GM10248 (cell line): ENCODE measurements at regions not wholly inside any gene's neighbourhood (a gene's known extent, or its start where the extent isn't known, plus 50 kb on each side); places are given as distances from the start of the nearest gene placed in this dataset.
A peak's percentile ranks its signal among the peaks of the same experiment; 100 is the strongest.

Source experiments
- CTCF ChIA-PET: fragments of 300-600 bp; sonication (Branson Sonifier 250); formaldehyde crosslinking; extraction: SDS; loops from one replicate; lab custom pipeline; 2021; ENCODE audit warnings: antibody characterized with exemption; lab: Yijun Ruan, JAX
- POLR2A ChIA-PET: fragments of 350-650 bp; sonication (Branson Sonifier 250); formaldehyde crosslinking; extraction: SDS; loops from one replicate; lab custom pipeline; 2020; ENCODE audit warnings: antibody characterized with exemption; lab: Yijun Ruan, JAX
- DNase-seq: peaks from one replicate; pipeline ENCODE4 v3.0.0; 2012; ENCODE audit errors: extremely low spot score
- TF ChIP-seq, protein P1 (sequence below): IDR thresholded peaks from 2 replicates; pipeline ENCODE4 v1.5.1; 2012; ENCODE audit warnings: mild to moderate bottlenecking, low read depth; ENCODE audit errors: extremely low read depth, missing control alignments, control extremely low read depth

DNA sequence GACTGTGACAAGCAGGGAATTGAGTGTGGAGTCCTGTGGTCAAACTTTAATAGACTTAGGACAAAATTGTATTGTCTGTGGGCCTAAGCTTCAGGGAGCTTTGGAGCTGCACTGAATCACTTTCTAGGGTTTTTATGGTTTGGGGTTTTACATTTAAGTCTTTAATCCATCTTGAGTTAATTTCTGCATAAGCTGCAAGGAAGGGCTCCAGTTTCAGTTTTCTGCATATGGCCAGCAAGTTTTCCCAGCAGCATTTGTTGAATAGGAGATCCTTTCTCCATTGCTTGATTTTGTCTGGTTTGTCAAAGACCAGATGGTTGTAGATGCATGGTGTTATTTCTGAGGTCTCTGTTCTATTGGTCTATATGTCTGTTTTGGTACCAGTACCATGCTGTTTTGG, 113.4 kb upstream of the NXT1 start:
- no peak for DNase-seq
- CTCF ChIA-PET, result interaction anchor here (0.8 to 5.3 kb wide), 2 partner anchors 186 to 544 kb away, joined by 3 to 56 read pairs; no protein-coding TSS in a partner anchor
- POLR2A ChIA-PET, result no interaction called here
- TF ChIP-seq, protein P1, sequence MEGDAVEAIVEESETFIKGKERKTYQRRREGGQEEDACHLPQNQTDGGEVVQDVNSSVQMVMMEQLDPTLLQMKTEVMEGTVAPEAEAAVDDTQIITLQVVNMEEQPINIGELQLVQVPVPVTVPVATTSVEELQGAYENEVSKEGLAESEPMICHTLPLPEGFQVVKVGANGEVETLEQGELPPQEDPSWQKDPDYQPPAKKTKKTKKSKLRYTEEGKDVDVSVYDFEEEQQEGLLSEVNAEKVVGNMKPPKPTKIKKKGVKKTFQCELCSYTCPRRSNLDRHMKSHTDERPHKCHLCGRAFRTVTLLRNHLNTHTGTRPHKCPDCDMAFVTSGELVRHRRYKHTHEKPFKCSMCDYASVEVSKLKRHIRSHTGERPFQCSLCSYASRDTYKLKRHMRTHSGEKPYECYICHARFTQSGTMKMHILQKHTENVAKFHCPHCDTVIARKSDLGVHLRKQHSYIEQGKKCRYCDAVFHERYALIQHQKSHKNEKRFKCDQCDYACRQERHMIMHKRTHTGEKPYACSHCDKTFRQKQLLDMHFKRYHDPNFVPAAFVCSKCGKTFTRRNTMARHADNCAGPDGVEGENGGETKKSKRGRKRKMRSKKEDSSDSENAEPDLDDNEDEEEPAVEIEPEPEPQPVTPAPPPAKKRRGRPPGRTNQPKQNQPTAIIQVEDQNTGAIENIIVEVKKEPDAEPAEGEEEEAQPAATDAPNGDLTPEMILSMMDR, result no peak

DNA sequence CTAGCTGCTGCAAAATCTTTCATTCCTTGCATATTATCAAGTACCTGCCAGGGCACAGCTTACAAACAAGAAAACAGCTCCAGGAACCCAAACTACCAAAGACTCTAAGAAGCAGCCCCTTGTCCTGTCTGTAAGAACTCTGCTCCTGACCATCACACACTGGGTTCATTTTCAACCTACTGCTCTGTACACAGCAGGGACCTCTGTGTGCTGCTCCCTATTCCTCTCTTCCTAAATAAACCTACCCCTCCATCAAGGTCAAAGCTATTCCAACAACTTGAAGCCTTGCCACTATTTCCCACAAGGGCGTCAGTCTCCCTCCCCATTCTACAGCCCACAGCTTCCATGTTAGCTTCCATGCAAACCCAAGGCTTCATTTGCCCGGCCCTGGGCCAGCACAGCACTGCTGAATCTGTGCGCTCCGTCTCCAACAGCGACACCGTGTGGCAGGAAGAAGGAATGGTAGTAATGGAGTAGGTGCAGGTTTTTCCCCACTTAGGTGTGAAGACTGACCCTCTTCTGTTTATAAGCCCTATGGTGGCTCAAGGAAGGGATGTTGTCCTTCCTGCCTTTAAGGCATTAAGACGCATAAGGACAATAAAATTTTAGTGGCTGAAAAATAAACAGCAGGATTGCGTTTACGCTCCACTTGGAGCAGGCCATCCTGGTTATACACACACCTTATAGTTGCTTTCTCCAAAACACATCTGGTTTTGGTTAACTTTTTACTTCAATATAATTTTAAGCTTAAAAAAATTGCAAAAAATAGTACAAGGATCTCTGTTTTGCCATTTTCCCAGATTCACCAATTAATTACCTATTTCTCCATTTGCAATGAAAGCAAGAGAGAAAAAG, 115.2 kb upstream of the NXT1 start:
- TF ChIP-seq, protein P1, result peak; percentile 57
- peak; percentile 45 for DNase-seq
- ChIA-PET POLR2A (no interaction called here), CTCF (interaction anchor here (0.6 to 5.3 kb wide), 38 partner anchors 9 to 552 kb away, joined by 3 to 56 read pairs (median 4); partner anchors contain the start of genes CD93 and THBD)

DNA sequence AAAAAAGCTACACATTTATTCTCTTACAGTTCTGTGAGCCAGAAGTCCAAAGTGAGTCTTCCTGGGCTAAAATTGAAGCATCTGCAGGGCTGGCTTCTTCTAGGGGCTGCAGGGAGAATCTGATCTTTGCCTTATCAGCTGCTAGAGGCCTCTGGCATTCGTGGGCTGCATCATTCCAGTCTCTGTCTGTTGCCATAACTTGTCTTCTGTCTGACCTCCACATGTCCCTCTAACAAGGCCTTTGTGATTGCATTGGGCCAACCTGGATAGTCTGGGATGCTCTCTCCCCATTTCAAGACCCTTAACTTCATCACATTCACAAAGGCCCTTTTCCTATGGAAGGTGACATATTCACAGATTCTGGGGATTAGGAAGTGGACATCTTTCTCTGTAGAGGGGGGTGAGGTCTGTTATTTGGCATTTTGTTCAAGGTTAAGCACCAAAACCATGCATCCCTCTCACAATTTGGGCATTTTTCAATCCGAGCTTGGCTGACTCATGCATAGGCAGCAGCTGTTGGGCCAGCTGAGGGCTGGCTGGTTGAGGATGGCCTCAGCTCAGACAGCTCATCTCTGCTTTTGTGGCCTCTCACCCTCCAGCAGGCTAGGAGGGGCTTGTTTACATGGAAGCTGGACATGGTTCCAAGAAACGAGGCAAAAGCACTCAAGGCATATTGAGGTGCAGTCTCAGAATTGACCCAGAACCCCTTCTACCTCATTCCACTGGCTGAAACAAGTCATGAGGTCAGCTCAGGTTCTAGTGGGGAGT, 116.1 kb upstream of the NXT1 start:
- no peak for DNase-seq
- TF ChIP-seq, protein P1, result no peak
- POLR2A ChIA-PET, result no interaction called here
- CTCF ChIA-PET, result interaction anchor here (0.6 to 5.3 kb wide), 38 partner anchors 8 to 551 kb away, joined by 3 to 56 read pairs (median 4); partner anchors contain the start of genes CD93 and THBD

DNA sequence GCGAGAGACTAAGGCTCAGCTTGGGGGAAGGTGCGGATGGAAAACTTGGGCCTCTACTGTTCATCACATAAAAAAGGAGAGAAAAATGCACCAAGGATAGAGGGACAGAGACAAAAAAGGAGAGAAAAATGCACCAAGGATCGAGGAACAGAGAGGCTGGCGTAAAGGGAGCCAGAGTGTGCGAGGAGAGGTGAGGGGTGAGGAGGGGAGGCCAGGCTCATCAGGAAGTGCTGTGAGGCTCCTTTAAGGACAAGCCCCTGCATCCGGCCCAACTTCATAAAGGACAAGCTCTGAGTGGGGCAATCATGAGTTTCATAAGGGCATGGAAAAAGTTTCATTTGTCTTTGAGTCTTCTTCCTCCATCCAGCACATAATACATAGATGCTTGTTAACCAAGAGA, 117.2 kb upstream of the NXT1 start:
- no peak for DNase-seq
- ChIA-PET CTCF (interaction anchor here (1.6 to 5.3 kb wide), 2 partner anchors 117 to 540 kb away, joined by 3 to 56 read pairs; no protein-coding TSS in a partner anchor), POLR2A (no interaction called here)
- TF ChIP-seq, protein P1, result no peak

DNA sequence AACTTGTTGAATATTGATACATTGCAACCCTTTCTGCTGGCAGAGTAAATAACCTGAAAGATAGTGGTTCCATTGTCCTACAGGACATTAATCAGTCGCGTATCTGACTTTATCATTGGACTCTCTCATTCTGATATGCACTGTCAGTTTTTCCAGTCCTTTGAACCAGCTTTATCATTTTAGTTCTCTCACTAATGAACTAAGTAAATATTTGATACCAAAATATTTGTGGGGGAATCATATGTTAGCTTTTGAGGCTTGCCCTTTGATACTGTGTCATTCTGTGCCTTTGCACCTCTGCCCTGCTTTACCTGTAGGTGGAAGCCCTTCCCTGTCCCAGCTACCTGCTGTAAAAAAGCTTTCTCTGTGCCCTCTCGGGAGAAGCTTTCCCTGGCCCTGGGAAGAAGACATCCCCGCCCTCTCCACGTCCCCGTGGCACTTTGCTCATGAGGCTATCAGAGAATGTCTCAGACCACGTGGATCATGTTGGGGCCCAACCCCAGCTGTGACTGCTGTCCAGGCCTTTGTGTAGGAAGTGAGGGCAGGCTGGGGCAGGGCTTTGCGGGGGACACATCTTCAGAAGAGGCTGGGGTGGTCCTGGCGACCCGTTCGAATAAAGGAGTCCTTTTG, 117.8 kb upstream of the NXT1 start:
- POLR2A ChIA-PET, result no interaction called here
- CTCF ChIA-PET, result interaction anchor here (1.6 to 5.3 kb wide), 2 partner anchors 117 to 539 kb away, joined by 3 to 56 read pairs; no protein-coding TSS in a partner anchor
- TF ChIP-seq, protein P1, result no peak
- no peak for DNase-seq

DNA sequence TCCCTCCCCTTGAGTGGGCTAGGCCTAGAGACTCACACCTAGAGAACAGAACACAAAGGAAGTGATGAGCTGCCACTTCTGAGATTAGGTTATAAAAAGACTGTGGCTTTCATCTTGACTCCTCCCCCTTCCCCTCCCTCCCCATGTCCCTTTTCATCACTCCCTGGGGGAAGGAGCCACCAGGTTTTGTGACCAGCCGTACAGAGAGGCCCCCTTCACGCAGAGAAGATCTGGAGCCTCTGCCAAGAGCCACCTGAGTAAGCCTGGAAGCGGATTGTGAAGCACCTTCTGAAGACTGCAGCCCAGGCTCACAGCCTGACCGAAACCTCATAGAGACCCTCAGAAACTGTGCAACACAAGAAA, 118.4 kb upstream of the NXT1 start:
- DNase-seq, result no peak
- TF ChIP-seq, protein P1, result no peak
- ChIA-PET POLR2A (no interaction called here), CTCF (interaction anchor here (1.4 to 5.3 kb wide), 2 partner anchors 84 to 539 kb away, joined by 3 to 56 read pairs; no protein-coding TSS in a partner anchor)
